K562 (cell line): ENCODE measurements at regions not wholly inside any gene's neighbourhood (a gene's known extent, or its start where the extent isn't known, plus 50 kb on each side); places are given as distances from the start of the nearest gene placed in this dataset.

Experiments
- CTCF ChIP-seq, 3 experiments: IDR thresholded peaks in 2 of 3; conservative IDR thresholded peaks in 1 of 3; 2 replicates each; pipeline ENCODE4 v1.5.1; 2011 to 2012; ENCODE audit warnings: low read length in 3 of 3, mild to moderate bottlenecking in 3 of 3, control low read depth in 2 of 3, improper control_type of control experiment in 1 of 3, inconsistent platforms in 1 of 3, low read depth in 1 of 3, mixed read lengths in 1 of 3, moderate library complexity in 1 of 3; ENCODE audit not compliant: insufficient read depth in 2 of 3
- GATA2 ChIP-seq: sonication (generic); formaldehyde crosslinking; IDR thresholded peaks from 2 replicates; pipeline ENCODE4 v1.4.0; 2020; ENCODE audit warnings: mild to moderate bottlenecking, missing genetic modification reagents
- HNRNPUL1 ChIP-seq: fragments of 200-400 bp; formaldehyde crosslinking; IDR thresholded peaks from 2 replicates; pipeline ENCODE4 v1.6.1; 2017; ENCODE audit warnings: low read length
- NCOA6 ChIP-seq: fragments of 450-650 bp; IDR thresholded peaks from 2 replicates; pipeline ENCODE4 v1.6.1; 2017; ENCODE audit warnings: mild to moderate bottlenecking
- NKRF ChIP-seq: fragments of 450-650 bp; IDR thresholded peaks from 2 replicates; pipeline ENCODE4 v1.6.1; 2016; ENCODE audit warnings: borderline replicate concordance
- NRF1 ChIP-seq, 2 experiments: fragments of 450-650 bp; IDR thresholded peaks in 1 of 2; conservative IDR thresholded peaks in 1 of 2; 2 replicates each; pipeline ENCODE4 v1.6.1; 2014; ENCODE audit warnings: mild to moderate bottlenecking in 2 of 2
- SMARCA5 ChIP-seq: fragments of 450-650 bp; IDR thresholded peaks from 2 replicates; pipeline ENCODE4 v1.6.1; 2016
- ZNF57 ChIP-seq: fragments of 450-650 bp; formaldehyde crosslinking; IDR thresholded peaks from 2 replicates; pipeline ENCODE4 v1.4.0; 2020; ENCODE audit warnings: mild to moderate bottlenecking, moderate library complexity

DNA sequence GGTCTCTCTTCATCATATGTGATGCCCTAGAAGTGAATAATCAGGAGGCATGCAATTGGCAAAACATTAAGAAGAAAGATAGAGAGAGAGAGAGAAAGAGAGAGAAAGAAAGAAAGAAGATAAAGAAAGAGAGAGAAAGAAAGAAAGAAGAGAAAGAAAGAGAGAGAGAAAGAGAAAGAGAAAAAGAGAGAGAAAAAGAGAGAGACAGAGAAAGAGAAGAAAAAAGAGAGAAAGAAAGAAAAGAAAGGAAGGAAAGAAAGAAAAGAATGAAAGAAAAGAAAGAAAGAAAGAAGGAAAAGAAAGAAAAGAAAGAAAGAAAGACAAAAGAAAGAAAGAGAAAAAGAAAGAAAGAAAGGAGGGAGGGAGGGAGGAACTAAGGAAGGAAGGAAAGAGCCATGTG lies 318.9 kb downstream of the ICE1 start:
- TF ChIP-seq NCOA6 (no peak), GATA2 (CRISPR knock-in tag) (no peak), SMARCA5 (no peak), NRF1 (conservative IDR thresholded peaks at IDR 0.05 in 1 of 2, IDR thresholded peaks at IDR 0.05 in 1 of 2) (no peak), NKRF (no peak), ZNF57 (no peak), HNRNPUL1 (no peak), CTCF (IDR thresholded peaks at IDR 0.05 in 2 of 3, conservative IDR thresholded peaks at IDR 0.05 in 1 of 3; ENCODE audit: insufficient read depth in 2 of 3, low read depth in 1 of 3, low read length in 3 of 3) (no peak)
